C1 segment of cervical spinal cord (tissue), 14 donors: ENCODE measurements at regions not wholly inside any gene's neighbourhood (a gene's known extent, or its start where the extent isn't known, plus 50 kb on each side); places are given as distances from the start of the nearest gene placed in this dataset.

Experiments
- DNase-seq, 14 donors: peaks; one replicate each; lab custom pipeline; 2025; lab: John Stamatoyannopoulos, UW

DNA sequence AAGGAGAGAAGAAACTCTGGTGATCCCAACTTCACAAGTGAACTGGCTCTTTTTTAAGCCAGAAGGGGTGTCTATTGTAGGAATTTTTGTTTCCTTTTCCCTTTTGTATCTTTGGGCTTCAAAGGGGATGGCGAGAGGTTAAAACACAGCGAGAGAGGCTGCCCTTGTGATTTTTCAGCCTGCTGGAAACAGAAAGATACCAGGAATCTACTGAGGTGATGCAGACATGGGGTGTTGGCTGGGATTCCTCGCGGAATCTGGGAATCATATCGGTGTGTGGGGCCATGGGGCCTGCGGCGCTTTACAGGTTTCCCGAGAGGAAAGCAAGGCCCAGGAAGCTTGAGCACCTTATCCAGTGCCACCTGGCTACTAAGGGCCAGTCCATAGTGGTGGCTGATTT, 99.4 kb upstream of the STX18 start:
- no peak for DNase-seq

DNA sequence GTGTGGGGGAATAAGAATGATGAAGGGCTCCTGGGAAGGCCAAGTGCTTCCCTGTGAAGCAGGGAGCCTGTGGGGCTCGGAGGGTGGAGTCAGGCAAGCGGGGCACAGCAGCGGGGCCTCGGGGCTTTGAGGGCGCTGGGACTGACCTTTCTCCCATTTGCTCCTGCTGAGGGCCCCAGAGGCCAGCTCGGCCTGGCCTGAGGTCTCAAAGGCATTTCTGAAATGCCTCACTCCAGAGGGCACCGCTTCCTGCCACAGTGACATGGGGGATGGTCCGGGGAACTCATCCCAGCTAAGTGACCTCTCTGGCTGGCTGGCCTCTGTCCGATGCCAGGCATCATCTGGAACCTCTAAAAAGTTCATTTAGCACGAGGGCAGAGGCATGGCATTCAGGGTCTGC, 98.8 kb upstream of the STX18 start:
- DNase-seq = no peak

DNA sequence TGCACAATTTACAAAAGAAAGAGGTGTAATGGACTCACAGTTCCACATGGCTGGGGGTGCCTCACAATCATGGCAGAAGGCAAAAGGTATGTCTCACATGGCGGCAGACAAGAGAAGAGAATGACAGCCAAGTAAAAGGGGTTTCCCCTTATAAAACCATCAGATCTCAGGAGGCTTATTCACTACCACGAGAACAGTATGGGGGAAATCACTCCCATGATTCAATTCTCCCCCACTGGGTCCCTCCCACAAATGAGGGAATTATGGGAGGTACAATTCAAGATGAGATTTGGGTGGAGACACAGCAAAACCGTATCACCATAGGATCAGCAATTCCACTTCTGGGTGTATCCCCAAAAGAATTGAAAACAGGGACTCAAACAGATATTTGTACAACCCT, 97.5 kb upstream of the STX18 start:
- DNase-seq = no peak

DNA sequence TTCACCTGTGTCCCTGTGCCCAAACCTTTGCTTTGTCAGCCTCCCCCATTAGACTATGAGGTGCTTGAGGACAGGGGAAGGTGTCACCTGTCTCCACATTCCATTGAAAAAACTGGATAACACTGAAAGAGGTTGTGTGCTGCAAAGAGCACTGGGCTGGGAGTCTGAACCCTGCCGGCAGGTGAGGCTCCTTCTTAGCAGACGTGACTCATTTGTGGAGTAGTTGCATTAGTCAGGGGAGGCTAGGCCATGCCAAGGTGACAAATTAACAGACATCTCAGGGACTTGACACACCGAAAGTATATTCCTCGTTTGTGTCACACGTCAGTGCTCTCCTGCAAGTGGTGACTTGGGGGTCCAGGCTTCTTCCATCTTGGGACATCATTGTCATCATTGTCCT, 95.9 kb upstream of the STX18 start:
- DNase-seq = no peak

DNA sequence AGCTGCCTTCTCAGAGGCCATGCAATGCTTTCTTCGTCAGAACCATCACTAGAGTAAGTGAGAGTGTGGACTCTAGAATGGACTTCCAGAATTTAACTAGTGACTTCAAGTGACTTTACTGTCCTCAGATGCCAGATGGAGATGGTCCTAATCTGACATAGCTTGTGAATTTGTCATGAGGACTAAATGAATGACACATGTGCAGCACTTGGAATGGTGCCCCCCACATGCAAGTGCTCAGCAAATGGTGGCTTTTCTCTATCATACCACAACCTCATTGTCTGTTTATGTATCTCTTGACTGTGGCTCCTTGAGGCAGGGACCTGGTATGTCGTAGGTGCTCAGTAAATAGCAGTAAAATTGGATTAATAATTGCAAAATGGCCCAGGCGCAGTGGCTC, 91.6 kb upstream of the STX18 start:
- DNase-seq = no peak

DNA sequence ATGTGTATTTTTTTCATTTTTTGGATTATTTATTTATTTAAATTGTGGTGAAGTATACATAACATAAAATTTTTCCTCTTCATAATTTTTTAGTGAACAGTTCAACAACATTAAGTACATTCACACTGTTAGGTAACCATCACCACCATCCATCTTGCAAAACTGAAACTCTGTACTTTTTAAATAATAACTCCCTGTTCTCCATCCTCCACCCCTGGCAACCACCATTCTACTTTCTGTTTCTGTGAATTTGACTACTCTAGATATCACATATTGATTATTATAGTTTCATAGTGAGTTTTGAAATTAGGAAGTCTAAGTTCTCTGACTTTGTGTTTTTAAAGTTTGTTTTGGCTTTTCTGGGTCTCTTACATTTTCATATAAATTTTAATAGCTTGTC, 89.3 kb upstream of the STX18 start:
- DNase-seq = no peak

DNA sequence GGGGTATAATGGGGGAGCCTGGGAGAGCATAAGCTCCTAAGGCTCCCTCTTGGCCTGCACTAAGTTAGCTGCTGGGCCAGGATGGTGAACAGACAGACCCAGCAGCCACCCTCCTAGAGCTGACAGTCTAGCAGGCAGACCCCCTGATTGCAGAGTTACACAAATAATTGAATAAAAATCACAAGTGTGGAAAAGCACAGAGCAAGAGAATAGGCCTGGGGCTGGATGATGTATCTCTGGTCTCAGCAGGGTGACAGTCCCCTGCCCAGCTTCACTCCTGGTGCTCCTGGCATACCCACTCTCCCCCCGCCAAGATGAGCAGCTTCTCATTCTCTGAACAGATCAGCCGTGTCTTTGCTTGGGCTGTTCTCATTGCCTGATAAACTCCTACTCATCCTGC, 86.1 kb upstream of the STX18 start:
- no peak for DNase-seq

DNA sequence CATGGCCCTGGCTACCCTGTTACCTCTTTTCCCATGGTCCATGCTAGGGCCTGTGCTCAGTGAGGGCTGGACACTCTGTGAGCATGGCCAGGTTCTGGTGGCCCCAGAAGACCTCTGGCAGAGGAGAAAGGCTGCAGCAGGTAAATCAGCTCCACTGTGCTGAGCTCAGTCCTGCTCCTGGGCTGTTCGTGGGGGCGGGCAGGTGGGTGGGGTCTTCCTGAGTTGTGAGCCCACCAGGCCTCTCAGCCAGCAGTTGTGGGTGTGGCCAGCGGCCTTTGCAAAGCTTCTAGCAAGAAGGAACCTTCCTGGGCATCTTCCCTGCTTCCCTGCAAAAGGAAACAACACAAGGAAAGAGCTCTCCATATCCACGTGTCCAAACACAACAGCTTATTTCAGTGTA, 85.3 kb upstream of the STX18 start:
- DNase-seq = no peak

DNA sequence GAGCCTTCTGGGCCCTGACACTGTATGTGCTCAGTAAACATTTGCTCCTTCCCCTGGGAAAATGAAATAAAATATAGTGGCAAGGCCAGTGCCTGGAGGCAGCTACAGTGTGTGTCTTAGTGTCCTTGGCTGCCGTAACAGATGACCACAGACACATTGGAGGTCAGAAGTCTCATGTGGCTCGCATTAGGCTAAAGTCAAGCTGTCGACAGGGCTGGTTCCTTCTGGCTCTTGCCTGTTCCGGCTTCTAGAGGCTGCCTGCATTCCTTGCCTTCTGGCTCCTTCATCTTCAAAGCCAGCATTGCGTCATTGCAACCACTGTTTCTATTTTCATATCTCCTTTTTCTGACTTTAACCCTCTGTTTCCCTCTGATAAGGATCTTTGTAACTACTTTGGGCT, 83.6 kb upstream of the STX18 start:
- DNase-seq = no peak

DNA sequence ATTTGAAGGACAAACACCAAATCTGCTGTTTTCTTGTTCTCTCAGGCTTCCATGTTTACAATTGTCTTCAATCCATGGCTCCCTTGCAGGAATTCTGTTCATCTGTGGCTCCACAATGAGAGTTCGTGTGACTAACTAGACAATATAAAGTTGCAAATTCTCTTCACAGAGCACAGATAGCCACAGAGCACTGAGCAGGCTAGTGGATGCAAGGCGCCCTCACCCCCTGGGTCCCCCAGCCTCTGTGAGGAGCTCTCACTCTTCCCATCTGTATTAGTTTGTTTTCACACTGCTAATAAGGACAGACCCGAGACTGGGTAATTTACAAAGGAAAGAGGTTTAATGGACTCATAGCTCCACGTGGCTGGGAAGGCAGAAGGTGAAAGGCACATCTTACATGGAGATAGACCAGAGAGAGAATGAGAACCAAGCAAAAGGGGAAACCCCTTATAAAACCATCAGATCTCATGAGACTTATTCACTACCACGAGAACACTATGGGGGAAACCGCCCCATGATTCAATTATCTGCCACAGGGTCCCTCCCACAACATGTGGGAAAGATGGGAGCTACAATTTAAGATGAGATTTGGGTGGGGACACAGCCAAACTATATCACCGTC, 82.5 kb upstream of the STX18 start:
- no peak for DNase-seq

DNA sequence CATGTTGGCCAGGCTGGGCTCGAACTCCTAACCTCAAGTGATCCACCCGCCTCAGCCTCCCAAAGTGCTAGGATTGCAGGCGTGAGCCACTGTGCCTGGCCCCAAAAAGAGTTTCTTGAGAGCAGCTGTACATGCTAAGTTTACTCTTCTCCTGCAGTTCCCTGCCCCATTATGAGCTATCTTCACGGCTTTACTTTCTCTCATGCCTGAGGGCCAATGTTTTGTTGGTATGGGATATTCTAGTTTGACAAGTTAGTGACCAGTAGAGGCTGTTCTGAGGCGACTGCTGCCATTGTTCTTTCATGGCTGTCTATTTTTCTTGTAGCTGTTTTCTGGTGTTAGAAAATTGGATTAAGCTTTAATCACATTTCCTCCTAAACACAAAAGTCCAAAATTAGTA, 78.0 kb upstream of the STX18 start:
- DNase-seq = no peak

DNA sequence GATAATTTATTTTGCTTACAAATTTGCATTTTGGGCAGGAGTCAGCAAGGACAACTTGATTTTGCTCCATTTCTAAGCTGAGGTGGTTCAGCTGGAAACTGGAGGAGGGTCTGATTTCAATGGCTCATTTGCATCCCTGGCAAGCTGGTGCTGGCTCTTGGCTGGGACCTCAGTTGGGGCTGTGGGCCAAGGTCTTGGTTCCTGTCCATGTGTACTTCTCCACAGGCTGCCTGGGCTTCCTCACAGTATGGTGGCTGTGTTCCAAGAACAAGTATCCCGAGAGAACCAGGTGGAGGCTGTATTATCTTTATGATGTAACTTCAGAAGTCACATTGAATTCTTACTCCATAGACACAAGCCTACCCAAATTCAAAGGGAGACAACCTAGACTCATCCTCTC, 77.0 kb upstream of the STX18 start:
- peak in 2 of 14 donors; percentile 14 to 75 for DNase-seq

DNA sequence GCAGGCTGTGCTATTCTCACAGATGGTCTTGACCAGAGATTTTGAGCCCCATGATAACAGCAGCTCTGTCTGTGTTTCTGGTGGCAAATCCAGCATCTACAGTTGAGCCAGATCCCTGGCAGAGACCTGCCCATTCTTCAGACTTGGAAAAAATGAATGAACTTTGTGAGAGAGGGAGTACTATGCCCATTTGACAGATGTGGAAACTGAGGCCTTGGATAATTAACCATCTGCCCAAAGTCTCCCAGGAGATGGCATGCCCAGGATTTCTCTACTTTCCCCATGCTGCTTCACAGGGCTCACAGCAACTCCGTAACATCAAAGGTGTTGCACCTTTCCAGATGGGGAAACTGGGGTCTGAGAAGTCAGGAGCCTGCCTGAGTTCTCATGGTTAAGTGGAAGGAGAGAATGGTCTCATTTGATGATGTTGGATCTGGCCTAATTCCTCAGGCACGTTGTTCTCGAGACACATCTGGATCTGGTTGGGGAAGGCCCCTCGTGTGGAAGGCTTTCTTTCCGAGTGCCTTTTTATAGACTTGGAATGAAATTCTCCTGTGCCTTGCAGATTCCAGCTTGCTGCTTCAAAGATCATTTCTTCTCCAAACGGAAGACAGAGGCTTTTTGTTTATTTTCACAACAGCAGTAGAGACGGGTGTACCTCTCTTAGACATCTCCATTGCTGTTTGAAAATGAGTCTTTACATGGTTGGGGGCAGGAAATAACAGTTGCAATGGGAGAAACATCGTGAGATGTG, 73.3 kb upstream of the STX18 start:
- DNase-seq = no peak

DNA sequence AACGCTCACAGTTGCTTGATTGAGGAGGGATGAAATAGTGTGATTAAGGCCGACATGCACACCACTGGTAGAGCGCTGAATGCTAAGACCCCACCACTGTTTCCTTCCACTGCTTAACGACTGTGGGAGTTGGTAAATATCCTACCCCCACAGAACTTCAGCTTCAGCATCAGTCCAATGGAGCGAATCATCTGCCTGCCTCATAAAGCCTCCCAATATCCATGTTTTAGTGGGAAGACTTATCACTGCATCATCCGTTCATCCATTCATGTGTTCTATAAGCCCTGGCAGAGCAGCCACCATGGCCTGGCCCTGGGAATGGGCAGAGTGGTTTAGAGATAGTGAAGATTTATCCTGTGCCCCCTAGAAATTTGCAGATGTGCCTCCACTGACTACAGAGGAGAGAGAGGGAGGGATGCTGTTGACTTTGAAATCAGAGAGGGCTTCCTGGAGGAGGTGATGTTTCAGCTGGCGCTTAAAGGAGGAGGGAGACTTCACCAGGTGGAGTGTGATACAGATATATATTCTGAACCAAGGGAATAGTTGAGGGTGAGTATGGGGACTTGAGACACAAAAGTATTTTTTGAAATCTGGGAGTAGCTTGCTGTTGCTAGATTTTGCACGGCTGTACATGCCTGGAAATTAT, 71.9 kb upstream of the STX18 start:
- no peak for DNase-seq

DNA sequence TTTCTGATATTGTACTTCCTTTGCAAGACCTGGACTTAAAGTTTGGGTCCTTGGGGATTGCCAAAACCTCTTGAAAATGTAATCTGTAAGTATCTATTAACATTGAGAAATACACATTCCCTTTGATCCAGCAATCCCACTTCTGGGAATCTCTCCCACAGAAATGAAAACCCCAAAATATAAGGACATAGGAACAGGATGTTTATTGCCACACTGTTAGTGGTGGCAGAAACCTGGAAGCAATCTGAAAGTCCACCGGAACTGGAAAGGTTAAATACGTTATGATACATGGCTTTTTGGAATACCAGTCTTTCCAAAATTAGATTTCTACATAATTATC, 71.2 kb upstream of the STX18 start:
- DNase-seq = no peak

DNA sequence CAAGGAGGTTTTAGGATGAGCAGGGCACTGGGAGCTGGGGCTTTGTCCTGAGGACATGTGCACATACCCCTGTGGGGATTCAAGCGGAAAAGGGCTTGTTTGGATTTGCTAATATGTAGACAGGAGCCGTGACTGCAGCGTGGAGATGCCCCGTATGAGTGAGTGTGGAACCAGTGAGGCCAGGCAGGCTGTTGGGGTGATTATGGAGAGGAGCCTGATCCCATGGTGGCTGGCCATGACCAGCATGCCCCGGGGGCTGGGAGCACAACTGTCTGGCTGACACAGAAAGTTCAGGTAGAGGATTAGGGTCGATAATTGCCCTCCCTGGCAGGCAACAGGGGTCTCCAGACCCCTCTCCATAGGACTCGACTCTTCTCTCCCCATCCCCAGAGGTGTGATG, 68.8 kb upstream of the STX18 start:
- no peak for DNase-seq

DNA sequence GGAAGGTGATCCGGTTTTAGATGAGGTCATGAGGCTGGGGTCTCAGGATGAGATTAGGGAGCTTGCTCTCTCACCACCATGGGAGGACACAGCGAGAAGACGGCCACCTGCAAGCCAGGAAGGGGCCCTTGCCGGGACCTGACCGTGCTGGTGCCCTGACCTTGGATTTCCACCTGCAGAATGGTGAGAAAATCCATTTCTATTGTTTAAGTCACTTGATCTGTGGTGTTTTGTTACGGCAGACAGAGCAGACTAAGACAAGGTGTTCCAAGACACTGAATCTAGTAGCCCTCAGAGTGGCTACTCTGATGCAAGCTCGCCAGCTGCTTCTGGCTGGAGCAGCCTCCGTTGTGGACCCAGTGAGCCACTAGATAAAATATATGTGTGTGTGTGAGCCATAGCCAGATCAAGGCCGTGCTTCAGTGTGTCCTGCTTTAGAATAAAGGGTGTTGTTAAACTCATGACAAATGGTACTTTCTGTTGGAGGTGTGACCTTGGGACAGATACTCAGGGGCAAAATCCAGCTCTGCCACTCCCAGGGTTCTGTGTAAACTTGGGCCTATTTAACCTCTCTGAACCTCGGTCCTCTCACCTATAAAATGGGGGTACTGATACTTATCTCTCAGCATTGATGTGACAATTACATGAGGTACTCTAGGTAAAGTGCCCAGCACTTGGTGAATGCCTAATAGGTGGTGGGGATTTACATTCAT, 67.9 kb upstream of the STX18 start:
- DNase-seq = no peak

DNA sequence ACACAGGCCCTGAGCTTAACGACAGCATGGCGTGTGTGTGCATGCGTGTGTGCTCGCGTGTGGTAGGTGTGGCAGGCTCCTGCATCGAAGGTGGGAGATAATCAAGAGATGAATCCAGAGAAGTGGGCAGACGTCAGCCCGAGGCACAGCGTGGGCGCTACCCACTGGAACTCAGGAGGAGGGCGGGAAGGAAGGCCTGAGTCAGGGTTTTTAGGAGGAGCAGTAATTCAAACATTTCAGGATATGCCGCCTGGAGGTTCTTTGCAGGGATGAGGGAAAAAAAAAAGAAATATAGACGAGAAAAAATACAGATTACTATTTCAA, 66.3 kb upstream of the STX18 start:
- no peak for DNase-seq

DNA sequence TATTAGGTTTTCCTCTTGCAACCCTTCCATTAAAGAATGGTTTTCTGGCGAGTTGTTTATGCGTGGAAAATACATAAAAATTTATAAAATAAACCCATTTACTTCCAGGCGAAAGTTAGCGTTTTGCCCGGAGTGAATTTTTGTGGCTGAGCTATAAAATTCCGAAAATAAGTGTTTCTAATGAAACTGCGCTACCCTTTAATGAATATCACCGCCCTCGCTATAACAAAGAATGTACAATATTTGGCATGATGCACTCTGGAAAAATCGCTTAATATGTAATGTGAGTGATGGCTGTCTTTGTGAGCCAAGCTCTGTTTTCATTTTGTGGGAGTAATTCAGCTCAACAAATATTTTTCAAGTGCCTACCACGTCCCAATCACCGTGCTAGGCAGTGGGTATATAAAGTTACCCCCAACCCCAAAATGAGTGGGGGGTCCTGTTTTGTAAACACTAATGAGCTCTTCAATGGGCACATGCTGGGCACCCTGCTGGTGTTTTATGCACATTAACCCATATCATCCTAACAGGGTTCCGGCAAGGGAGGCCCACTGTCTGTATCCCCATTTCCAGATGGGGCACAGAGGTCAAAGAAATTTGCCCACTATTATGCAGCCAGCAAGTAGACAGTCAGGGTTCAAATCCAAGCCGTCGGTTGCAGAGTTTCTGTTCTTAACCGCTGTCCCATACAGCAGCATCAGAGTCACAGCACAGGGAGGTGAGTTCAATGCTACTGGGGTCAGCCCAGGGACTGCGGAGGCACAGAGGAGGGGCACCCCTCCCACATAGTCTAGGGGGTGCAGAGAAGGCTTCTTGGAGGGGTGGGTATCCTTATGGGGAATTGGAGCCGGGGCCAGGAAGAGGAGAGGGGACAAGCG, 65.7 kb upstream of the STX18 start:
- DNase-seq = no peak

DNA sequence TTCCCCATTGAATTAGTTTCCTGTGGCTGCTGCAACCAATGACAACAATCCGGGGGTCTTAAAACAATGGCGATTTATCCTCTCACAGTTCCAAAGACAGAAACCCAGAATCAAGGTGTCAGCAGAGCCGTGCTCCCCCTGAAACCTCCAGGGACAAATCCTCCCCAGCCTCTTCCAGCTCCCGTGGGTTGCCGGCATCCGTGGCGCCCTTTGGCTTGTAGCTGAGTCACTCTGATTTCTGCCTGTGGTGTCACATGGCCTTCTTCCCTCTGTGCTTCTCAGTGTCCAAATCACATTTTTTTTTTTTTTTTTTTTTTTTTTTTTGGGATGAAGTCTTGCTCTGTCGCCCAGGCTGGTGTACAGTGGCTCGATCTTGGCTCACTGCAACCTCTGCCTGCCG, 64.5 kb upstream of the STX18 start:
- DNase-seq = peak in 1 of 14 donors; percentile 10

DNA sequence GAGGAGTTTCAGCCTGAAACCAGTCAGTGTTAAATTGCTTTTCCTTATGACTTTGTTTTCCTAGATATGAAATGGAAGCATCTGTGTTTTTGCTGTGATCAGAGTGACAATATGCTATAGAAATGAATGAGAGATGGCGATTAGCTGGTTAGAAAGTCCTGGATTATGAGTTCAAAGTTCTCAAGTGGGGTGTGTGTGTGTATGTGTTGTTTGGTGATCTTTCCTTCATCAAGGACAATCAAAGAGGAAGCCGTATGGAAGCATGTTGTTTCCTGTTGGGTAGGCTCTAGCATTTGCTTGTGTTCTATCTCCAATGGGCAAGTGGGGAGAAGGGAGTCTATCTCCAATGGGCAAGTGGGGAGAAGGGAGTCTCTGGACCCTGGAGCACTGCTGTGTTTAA, 64.0 kb upstream of the STX18 start:
- no peak for DNase-seq

DNA sequence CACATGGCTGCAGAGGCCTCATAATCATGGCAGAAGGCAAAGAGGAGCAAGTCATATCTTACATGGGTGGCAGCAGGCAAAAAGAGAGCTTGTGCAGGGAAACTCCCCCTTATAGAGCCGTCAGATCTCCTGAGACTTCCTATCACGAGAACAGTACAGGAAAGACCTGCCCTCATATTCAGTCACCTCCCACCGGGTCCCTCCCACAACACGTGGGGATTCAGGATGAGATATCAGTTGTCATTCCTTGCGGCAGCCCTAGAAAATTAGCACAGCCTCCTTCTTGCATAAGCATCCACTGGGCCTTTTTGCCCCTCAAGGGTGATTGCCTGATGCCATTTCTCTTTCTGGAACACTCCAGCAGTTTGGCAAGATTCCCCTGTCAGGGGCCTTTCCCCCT, 61.7 kb upstream of the STX18 start:
- DNase-seq = no peak
